Right lung (tissue), 2 donors: ENCODE measurements at regions not wholly inside any gene's neighbourhood (a gene's known extent, or its start where the extent isn't known, plus 50 kb on each side); places are given as distances from the start of the nearest gene placed in this dataset.
"Not testable (repeated sequence)": the region's sequence is repeated elsewhere in the genome, so short reads cannot be mapped to it uniquely, and the experiment has no call there.

ENCODE experiments used
- DNase-seq, 2 donors: peaks; one replicate each; pipeline ENCODE4 v3.0.0-alpha.2; 2013

DNA sequence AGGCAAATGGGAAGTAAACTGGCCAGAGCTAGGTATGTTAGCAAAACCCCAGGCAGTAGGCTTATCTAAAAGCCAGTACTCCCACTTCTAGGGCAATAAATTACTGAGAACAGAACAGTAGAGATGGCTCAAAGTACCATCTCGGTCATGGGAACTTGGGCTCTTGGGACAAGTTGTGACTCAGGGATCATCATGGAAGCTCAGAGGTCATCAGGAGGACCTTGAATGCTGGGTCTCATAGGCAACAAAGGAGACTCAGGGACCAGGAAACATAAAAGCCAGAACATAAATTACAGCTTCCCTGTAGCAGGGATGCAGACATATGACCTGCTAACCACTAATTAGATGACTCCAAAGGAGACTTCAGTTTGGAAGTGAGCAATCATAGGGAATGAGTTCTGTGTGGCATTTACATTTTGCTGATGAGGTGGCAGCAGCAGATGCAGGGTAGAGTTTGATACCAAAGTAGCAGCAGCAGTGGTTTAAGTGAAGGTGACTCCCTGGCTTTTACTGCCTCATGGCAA, 97.6 kb upstream of the SCAF11 start:
- DNase-seq, result no peak

DNA sequence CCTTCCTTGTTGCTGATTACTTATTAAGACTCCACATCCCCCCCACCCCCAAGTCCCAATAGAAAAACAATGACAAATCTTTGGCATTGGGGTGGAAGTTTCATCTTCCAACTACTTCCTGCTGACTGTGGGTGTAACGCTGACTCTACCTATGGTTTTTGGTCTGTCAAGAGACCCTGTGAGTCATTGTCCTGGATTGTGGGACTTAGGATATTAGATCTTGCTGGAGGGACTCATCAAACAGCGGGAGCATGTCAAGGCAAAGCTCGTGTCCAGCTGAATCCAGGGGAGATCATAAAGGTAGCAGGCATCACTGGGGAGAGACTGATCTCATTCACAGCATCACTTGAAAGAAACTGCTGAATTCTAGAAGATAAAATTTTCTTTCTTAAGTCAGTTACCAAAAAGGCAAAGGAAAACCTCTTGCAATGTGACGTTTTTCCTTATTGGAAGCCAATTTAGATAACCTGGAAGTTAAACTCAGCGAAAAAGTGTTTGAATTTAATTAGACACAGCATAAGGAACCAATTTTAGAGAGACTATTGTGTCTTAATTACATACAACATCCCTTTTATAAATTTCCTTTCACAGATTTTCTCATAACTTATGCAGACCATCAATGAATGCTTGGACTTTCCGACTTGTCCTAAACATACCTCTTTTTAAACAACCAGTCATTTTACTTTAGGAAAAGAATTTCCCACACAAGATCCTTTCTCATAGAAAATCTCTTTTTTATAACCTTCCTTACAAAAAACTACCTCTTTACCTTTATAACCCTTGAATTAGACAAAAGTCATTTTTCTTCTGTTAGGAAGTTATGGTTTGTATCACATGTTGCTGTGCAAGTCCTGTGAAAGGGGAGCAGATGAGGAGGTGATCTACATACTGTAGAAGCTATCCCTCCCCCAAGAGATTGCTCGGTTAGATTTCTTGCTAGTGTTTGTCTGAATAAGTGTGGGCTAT, 94.6 kb upstream of the SCAF11 start:
- DNase-seq, result no peak

DNA sequence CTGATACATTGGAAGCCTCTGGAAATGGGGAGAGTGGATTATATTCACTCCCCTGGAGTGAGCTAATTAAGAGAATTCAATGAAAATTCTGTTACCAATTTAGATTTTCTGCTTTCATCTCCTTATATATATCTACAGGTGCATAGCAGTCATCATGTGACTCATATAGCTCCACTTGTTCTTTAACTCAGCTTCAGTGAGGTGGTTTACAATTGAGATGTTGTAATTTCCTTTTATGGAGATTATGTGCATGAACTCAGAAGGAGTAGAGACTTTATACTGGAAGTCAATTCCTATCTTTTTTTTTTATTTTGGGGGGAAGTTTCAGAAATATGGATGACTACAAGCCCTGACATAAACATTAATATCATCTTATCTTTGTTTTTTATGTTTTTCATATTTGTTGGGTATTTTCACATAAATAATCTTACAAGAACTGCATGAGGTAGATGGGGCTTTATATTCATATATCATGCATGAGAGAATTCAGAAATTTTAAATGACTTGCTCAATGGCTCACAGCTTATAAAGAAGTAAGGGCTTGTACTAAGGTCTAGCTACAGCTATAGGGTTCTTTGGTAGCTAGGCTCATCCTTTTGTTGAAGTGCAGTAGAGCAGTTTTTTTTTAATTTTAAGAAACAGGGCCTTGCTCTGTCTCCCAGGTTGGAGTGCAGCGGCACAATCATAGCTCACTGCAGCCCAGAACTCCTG, 92.3 kb upstream of the SCAF11 start:
- DNase-seq, result no peak

DNA sequence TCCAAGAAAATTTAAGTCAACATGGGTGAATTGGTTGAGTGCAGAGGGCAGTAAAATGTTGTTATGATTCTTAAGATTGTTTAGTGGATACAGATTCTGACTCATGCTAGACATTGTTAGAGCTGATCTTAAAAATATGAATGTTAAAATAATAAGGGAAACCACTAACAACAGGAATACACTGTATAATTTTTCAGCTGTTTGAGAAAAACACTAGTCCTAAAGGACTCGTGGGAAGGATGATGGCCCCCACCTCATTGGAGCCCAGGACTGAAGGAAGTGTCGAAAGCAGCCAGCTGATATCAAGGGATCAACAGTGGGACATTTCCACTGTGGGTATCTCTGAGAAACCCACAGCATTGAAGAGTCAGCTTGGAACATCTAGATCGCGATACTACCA, 82.9 kb upstream of the SCAF11 start:
- DNase-seq, result no peak

DNA sequence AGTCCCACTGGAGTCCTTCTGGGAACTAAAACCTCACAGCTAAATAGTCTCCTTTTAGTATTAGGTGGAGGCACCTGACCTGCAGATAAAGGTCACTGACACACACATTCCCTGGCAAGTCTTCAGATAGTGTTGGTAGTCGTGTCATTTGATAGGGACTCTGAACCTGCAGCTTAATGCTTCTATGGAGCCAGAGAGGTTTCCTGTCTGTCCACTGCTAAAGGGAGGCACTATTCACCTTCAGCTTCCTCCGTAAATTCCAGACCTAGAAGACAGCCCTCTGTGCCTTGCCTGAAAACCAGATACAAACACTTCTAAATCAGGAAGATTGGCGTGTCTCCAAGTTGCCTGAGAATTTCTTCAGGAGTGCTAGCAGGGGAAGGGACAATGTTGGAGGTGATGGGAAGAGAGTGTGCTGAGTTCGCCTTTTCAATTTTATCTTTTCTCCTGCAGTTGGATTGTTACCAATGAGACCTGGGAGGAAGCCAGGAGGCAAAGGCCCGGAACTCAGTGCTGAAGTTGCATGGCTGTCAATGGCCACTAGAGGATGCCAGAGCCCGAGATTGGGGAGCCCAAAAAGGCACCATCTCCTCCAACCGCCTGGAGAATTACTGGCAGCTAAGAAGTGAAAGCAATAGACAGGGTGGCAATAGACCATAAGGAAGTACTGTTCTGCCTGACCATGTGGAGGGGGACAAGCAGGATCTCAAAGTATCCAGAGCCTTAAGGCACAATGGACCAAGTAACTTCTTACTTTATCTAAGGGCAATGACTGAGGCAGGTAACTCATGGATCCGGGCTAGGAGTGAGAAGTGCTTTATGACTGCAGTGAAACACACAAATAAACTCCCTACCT, 81.6 kb upstream of the SCAF11 start:
- DNase-seq, result peak; percentile 19 to 49

DNA sequence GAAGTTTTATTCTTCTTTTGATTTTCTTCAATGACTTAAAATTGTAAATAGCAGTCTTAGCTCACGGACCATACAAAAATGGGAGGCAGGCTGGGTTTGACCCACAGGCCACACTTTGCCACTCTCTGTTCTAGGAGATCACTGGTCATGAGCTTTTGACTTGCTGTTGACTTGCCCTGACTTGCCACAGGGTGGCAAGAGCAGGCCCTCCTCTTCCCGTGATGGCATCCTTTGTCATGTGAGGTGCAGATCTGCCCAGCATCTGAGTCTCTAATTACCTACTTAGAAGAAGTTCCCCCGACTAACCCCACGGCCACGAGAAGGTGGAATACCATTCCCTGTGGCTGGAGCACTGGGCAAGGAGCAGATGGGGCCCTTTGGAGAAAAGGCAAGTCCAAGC, 81.0 kb upstream of the SCAF11 start:
- DNase-seq, result no peak

DNA sequence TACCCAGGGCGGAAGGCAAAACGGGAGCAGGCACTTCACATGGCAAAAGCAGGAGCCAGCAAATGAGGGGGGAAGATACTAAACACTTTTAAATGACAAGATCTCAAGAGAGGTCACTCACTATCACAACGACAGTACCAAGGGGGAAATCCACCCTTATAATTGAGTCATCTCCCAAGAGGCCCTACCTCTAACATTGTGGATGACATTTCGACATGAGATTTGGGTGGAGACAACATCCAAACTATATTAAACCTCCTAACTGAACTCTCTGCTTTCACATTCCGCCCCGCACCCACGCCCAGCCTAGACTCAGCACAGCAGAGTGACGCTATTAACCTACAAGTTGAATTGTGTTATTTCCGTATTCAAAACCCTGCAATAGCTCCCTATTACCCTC, 76.7 kb upstream of the SCAF11 start:
- DNase-seq, result no peak

DNA sequence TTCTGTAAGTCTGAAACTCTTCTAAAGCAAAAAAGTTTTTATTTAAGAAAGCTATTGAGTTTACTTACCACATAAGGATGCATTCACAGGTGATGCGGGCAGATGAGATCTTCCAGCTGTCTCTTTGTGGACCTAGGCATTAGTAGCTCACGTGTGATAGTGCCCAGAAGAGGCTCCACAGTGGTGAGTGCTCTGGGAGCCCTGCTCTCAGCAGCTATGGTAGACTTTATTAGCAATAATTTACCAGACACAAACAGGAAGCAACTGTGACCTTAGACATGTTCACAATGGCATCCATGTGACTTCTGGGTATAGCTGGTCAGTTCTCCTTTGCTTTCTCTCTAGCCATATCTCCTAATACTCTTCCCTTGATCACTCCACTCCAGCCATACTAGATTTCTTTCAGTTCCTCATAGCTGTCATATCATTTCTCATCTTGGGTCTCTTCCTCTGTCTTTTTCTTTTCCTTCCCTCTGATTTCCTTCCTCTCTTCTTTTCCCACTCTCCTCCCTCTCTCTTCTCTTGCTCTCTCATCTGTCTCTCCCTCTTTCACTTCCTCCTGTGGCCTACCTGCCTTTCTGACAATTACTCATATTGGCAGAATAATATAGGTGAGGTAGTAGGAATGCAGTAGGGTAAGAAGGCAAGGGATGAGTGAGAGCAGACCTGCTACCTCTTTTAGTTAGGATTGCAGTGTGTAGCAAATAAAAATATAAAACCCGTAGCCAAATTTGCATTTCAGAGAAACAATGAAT, 75.2 kb upstream of the SCAF11 start:
- DNase-seq, result no peak

DNA sequence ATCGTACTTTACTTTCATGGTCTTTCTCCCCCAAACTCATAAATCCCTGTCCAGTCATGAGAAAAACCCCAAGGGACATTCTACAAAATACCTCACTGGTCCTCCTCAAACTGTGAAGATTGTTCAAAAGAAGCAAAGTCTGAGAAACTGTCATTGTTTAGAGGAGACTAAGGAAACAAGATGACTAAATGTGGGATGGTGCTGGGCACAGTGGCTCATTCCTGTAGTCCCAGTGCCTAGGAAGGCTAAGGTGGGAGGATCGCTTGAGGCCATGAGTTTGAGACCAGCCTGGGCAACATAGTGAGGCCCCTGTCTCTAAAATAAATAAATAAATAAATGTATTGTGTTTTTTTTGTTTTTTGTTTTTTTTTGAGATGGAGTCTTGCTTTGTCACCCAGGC, 74.2 kb upstream of the SCAF11 start:
- no peak for DNase-seq

DNA sequence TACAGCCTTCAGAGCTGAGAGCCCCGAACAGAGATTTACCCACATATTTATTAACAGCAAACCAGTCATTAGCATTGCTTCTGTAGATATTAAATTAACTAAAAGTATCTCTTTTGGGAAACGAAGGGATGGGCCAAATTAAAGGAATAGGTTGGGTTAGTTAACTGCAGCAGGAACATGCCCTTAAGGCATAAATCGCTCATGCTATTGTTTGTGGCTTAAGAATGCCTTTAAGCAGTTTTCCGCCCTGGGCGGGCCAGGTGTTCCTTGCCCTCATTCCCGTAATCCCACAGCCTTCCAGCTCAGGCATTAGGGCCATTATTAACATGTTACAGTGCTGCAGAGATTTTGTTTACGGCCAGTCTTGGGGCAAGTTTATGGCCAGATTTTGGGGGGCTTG, 68.3 kb upstream of the SCAF11 start:
- DNase-seq, result not testable (repeated sequence)

DNA sequence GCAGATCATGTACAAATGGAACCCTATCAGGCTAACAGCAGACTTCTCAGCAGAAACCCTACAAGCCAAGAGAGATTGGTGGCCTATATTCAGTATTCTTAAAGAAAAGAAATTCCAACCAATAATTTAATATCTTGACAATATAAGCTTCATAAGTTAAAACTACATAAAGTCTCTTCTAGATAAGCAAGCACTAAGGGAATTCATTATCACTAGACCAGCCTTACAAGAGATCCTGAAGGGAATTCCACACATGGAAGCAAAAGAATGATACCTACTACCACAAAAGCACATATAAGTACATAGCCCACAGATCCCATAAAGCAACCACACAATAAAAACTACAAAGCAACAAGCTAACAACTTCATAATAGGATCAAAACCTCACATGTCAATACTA, 60.4 kb upstream of the SCAF11 start:
- DNase-seq, result no peak

DNA sequence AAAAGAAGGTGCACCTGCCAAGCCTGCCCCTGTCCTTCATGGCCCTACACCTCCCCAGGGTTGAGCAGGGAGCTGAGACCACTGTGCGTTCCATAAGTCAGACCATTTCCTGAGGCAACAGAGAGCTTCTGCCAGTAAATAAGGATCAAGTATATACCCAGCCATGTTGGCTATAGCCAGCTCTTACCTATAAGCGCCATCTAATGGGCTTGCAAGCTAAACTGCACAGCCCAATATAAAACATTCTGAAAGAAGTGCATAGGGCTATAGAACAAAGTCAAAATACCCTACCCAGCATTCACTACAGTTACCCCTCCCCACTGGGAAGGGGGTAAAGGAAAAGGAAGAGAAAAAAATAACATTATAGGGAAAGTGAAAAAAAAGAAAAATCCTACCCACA, 59.3 kb upstream of the SCAF11 start:
- no peak for DNase-seq

DNA sequence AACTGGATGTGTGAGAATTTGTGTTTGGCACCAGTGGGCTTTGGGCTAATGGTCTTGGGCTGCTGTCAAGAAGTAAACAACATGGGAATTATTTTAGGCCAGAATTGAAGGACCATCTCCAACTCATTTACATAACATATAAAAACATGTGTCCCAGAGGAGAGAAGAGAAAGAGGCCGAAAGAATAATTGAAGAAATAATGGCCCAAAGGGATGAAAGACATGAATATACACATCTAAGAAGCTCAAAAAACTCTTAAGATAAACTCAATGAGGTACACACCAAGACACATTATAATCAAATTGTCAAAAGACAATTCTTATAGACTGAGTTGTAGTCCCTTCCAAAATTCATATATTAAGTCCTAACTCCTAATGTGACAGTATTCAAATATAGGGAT, 56.1 kb upstream of the SCAF11 start:
- no peak for DNase-seq

DNA sequence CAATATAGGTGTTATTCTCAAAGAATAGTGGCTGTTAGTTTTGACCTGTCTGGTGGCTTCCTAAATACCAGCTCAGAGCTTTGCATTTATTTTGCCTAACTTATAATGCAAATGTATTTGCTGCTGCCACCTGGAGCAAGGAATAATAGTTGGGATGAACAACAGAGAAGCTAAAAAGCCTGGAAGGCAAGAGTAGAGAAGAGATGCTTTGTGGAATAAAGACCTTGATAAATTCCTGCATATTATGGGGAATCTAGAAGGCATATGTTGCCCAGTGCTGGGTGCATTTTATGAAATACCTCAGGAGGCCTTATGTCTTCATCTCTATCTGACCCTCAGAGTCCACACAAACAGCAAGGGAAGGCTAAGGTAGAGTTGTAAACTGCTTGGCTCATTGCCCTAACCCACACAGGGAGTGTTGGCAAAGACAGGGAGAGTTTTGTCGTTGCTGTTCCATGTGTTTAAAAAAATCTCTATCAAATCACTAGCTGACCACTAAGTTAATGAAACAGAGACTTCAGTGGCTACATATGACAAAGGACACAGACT, 53.7 kb upstream of the SCAF11 start:
- DNase-seq, result no peak
